Hepatocyte (in vitro differentiated cells): ENCODE measurements at regions not wholly inside any gene's neighbourhood (a gene's known extent, or its start where the extent isn't known, plus 50 kb on each side); places are given as distances from the start of the nearest gene placed in this dataset.

ENCODE experiments used
- EZH2phosphoT487 ChIP-seq: fragments of 200-600 bp; sonication (generic); IDR thresholded peaks from one replicate; pipeline ENCODE4 v1.6.1; 2018; ENCODE audit warnings: antibody characterized with exemption, mild to moderate bottlenecking, low read depth, moderate library complexity; ENCODE audit not compliant: unreplicated experiment, severe bottlenecking
- TF ChIP-seq, protein P1 (sequence below): fragments of 200-600 bp; sonication (generic); IDR thresholded peaks from 2 replicates; pipeline ENCODE4 v1.5.1; 2016; ENCODE audit warnings: antibody characterized with exemption, mild to moderate bottlenecking; ENCODE audit not compliant: poor library complexity

DNA sequence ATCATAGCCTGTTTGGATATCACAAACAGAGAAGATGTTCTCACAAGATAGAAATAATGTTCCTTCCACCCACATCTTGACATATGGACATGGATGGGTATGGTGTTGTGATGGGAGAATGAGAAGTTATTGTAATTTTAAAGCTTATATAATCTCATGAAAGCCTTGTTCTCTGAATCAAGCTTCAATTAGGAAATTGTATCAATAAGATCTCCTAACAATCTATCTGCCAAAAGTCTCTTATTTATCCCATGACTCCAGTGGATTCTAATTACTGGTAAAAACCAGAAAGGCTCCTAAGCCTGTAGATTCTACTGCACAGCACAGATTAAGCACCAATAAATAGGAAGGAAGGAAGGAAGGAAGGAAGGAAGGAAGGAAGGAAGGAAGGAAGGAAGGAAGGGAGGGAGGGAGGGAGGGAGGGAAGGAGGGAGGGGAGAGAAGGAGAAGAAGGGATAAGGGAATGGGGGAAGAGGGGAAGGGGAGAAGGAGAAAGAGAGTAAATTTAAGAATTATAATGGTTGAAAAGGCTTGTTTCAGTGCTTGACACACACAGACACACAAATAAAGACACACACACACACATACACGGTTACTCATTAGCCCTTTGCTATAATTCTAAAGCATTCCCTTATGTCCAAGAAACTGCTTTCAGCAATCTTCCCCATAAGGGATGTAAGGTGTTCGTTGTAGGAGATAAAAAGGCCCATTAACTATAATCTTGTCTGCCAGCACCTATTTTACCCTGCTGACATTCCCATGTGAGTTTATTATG lies 258.0 kb upstream of the API5 start:
- TF ChIP-seq EZH2phosphoT487: no peak
- TF ChIP-seq, protein P1, sequence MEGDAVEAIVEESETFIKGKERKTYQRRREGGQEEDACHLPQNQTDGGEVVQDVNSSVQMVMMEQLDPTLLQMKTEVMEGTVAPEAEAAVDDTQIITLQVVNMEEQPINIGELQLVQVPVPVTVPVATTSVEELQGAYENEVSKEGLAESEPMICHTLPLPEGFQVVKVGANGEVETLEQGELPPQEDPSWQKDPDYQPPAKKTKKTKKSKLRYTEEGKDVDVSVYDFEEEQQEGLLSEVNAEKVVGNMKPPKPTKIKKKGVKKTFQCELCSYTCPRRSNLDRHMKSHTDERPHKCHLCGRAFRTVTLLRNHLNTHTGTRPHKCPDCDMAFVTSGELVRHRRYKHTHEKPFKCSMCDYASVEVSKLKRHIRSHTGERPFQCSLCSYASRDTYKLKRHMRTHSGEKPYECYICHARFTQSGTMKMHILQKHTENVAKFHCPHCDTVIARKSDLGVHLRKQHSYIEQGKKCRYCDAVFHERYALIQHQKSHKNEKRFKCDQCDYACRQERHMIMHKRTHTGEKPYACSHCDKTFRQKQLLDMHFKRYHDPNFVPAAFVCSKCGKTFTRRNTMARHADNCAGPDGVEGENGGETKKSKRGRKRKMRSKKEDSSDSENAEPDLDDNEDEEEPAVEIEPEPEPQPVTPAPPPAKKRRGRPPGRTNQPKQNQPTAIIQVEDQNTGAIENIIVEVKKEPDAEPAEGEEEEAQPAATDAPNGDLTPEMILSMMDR: no peak
